ENCODE measurements at regions not wholly inside any gene's neighbourhood (a gene's known extent, or its start where the extent isn't known, plus 50 kb on each side); places are given as distances from the start of the nearest gene placed in this dataset.

- TF ChIP-seq, protein P1, sequence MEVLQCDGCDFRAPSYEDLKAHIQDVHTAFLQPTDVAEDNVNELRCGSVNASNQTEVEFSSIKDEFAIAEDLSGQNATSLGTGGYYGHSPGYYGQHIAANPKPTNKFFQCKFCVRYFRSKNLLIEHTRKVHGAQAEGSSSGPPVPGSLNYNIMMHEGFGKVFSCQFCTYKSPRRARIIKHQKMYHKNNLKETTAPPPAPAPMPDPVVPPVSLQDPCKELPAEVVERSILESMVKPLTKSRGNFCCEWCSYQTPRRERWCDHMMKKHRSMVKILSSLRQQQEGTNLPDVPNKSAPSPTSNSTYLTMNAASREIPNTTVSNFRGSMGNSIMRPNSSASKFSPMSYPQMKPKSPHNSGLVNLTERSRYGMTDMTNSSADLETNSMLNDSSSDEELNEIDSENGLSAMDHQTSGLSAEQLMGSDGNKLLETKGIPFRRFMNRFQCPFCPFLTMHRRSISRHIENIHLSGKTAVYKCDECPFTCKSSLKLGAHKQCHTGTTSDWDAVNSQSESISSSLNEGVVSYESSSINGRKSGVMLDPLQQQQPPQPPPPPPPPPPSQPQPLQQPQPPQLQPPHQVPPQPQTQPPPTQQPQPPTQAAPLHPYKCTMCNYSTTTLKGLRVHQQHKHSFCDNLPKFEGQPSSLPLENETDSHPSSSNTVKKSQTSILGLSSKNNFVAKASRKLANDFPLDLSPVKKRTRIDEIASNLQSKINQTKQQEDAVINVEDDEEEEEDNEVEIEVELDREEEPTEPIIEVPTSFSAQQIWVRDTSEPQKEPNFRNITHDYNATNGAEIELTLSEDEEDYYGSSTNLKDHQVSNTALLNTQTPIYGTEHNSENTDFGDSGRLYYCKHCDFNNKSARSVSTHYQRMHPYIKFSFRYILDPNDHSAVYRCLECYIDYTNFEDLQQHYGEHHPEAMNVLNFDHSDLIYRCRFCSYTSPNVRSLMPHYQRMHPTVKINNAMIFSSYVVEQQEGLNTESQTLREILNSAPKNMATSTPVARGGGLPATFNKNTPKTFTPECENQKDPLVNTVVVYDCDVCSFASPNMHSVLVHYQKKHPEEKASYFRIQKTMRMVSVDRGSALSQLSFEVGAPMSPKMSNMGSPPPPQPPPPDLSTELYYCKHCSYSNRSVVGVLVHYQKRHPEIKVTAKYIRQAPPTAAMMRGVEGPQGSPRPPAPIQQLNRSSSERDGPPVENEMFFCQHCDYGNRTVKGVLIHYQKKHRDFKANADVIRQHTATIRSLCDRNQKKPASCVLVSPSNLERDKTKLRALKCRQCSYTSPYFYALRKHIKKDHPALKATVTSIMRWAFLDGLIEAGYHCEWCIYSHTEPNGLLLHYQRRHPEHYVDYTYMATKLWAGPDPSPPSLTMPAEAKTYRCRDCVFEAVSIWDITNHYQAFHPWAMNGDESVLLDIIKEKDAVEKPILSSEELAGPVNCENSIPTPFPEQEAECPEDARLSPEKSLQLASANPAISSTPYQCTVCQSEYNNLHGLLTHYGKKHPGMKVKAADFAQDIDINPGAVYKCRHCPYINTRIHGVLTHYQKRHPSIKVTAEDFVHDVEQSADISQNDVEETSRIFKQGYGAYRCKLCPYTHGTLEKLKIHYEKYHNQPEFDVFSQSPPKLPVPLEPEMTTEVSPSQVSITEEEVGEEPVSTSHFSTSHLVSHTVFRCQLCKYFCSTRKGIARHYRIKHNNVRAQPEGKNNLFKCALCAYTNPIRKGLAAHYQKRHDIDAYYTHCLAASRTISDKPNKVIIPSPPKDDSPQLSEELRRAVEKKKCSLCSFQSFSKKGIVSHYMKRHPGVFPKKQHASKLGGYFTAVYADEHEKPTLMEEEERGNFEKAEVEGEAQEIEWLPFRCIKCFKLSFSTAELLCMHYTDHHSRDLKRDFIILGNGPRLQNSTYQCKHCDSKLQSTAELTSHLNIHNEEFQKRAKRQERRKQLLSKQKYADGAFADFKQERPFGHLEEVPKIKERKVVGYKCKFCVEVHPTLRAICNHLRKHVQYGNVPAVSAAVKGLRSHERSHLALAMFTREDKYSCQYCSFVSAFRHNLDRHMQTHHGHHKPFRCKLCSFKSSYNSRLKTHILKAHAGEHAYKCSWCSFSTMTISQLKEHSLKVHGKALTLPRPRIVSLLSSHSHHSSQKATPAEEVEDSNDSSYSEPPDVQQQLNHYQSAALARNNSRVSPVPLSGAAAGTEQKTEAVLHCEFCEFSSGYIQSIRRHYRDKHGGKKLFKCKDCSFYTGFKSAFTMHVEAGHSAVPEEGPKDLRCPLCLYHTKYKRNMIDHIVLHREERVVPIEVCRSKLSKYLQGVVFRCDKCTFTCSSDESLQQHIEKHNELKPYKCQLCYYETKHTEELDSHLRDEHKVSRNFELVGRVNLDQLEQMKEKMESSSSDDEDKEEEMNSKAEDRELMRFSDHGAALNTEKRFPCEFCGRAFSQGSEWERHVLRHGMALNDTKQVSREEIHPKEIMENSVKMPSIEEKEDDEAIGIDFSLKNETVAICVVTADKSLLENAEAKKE (CRISPR knock-in tag; IDR thresholded peaks at IDR 0.05): no peak
- TF ChIP-seq ZNF331 (CRISPR knock-in tag; IDR thresholded peaks at IDR 0.05; ENCODE audit: low read depth) (no peak), NANOG (IDR thresholded peaks at IDR 0.05; ENCODE audit: borderline replicate concordance) (no peak), EZH2 (IDR thresholded peaks at IDR 0.05; ENCODE audit: low read depth, unreplicated experiment) (no peak), ETS1 (IDR thresholded peaks at IDR 0.05) (no peak), REST (IDR thresholded peaks at IDR 0.05; ENCODE audit: unreplicated experiment) (no peak), JUNB (IDR thresholded peaks at IDR 0.05; ENCODE audit: unreplicated experiment) (no peak), ZNF114 (CRISPR knock-in tag; IDR thresholded peaks at IDR 0.05) (no peak)
Observed at GRCh38 chr16:8370374-8371270, 219.7 kb downstream of the TMEM114 start (continued).

All from GM23338 (cell line).